ENCODE measurements at regions not wholly inside any gene's neighbourhood (a gene's known extent, or its start where the extent isn't known, plus 50 kb on each side); places are given as distances from the start of the nearest gene placed in this dataset.
A peak's percentile ranks its signal among the peaks of the same experiment; 100 is the strongest.

- Histone ChIP-seq H2BK5ac (ENCODE audit: insufficient read length, low read length) (no peak overlapping the region), H3K79me2 (ENCODE audit: insufficient read depth, low read length) (no peaks in the 10 kb centered on the region), H3K27ac (ENCODE audit: insufficient read length, low read depth, low read length) (no peak overlapping the region), H4K20me1 (ENCODE audit: control insufficient read depth, insufficient read depth, insufficient read length) (no peaks in the 10 kb centered on the region), H2AK5ac (ENCODE audit: insufficient read length, low read length) (no peak overlapping the region), H3K79me1 (ENCODE audit: insufficient read depth, low read depth, low read length, poor library complexity, severe bottlenecking) (no peaks in the 10 kb centered on the region), H3T11ph (ENCODE audit: low read length) (no peak overlapping the region), H3K9me3 (ENCODE audit: control insufficient read depth, low read depth, low read length) (no peaks in the 10 kb centered on the region), H4K8ac (replicated peaks; ENCODE audit: insufficient read length, low read depth, low read length) (no peak overlapping the region), H3K18ac (ENCODE audit: insufficient read length, low read depth, low read length) (no peak overlapping the region), H2BK120ac (ENCODE audit: low read depth, low read length, poor library complexity, severe bottlenecking) (no peak overlapping the region), H4K5ac (ENCODE audit: insufficient read length, low read depth, low read length) (no peak overlapping the region), H3K9ac (ENCODE audit: extremely low read depth, insufficient read length, low read length) (no peak overlapping the region), H3K23ac (ENCODE audit: insufficient read length, low read depth, low read length) (no peak overlapping the region), H3K4me2 (ENCODE audit: insufficient read depth, insufficient read length, low read length) (no peak overlapping the region), H3K4ac (ENCODE audit: low read depth, low read length) (no peak overlapping the region), H2BK15ac (ENCODE audit: low read depth, low read length) (no peak overlapping the region), H2AFZ (ENCODE audit: low read length) (no peak overlapping the region), H3K4me1 (ENCODE audit: insufficient read depth, low read length) (no peaks in the 10 kb centered on the region), H3K23me2 (ENCODE audit: insufficient read length, low read depth, low read length, poor library complexity, severe bottlenecking) (no peaks in the 10 kb centered on the region), H3K27me3 (ENCODE audit: insufficient read depth, low read length) (no peaks in the 10 kb centered on the region), H2BK20ac (ENCODE audit: low read depth, low read length, poor library complexity, severe bottlenecking) (no peak overlapping the region), H4K91ac (ENCODE audit: insufficient read length, low read depth, low read length) (no peak overlapping the region), H3K56ac (ENCODE audit: insufficient read length, low read depth, low read length) (no peak overlapping the region), H2BK12ac (ENCODE audit: insufficient read length, low read depth, low read length) (no peak overlapping the region), H3K14ac (ENCODE audit: insufficient read depth, low read length) (no peak overlapping the region)
- TF ChIP-seq CTCF (conservative IDR thresholded peaks at IDR 0.05), result no peak
- peaks cover 36 to 43% of the 10 kb centered on the region in 2 experiments for H3K9me3 Mint-ChIP-seq
- no peaks in the 10 kb centered on the region; the same call in 1 of the 2 replicates for H3K27me3 Mint-ChIP-seq (ENCODE audit: low read depth)
- H3K4me3 Mint-ChIP-seq, result no peak overlapping the region
- peak overlapping the region in 1 of 3 experiments; percentile 81; a peak in 2 of 7 replicates for H3K27ac Mint-ChIP-seq
- H3K36me3 Mint-ChIP-seq (ENCODE audit: insufficient read depth in 1 of 3, low read depth in 3 of 3), result peaks cover 0 to 1% (median 0%) of the 10 kb centered on the region in 3 experiments; a peak in 1 of 7 replicates
- WGBS (ENCODE audit: extremely low coverage, insufficient read length, low lambda C conversion rate), result no CpG with 5 or more reads among the region's 6 CpGs
- H3K4me1 Mint-ChIP-seq, result no peaks in the 10 kb centered on the region
- DNase-seq, result no peak
These were observed 51.3 kb upstream of the EGFL6 start for GRCh38 chrX:13518126-13518525.

Measured in H9 (cell line).